OCI-LY7 (cell line): ENCODE measurements at regions not wholly inside any gene's neighbourhood (a gene's known extent, or its start where the extent isn't known, plus 50 kb on each side); places are given as distances from the start of the nearest gene placed in this dataset.

Experiments
- BruUV-seq: library from RNA; stranded (reverse); fragments of 400-500 nt; replicated peaks from 2 replicates; lab custom pipeline; 2021; lab: Mats Ljungman, UMichigan
- CTCF ChIA-PET: fragments of 300-600 bp; sonication (Branson Sonifier 250); formaldehyde crosslinking; loops from one replicate; lab custom pipeline; 2022; ENCODE audit warnings: antibody characterized with exemption; ENCODE audit not compliant: unreplicated experiment; lab: Charles Lee
- POLR2A ChIA-PET: fragments of 300-600 bp; sonication (Branson Sonifier 250); formaldehyde crosslinking; loops from one replicate; lab custom pipeline; 2022; ENCODE audit warnings: antibody characterized with exemption; lab: Charles Lee
- DNase-seq: peaks from one replicate; pipeline ENCODE4 v3.0.0-alpha.2; 2015; ENCODE audit warnings: low spot score
- H2AFZ ChIP-seq: fragments of 200-600 bp; sonication (generic), shearing (Covaris generic); 2 replicates; pipeline ENCODE4 v1.6.1; 2014; ENCODE audit warnings: mild to moderate bottlenecking, antibody characterized with exemption, low read length, moderate library complexity
- H3K27ac ChIP-seq: fragments of 200-600 bp; sonication (generic); 2 replicates; pipeline ENCODE4 v1.5.1; 2014; ENCODE audit warnings: mixed run types, low read depth, mild to moderate bottlenecking, moderate library complexity, low read length, inconsistent platforms; ENCODE audit not compliant: poor library complexity, severe bottlenecking
- H3K36me3 ChIP-seq: fragments of 200-600 bp; sonication (generic); 2 replicates; pipeline ENCODE4 v1.6.1; 2014; ENCODE audit warnings: mild to moderate bottlenecking, antibody characterized with exemption, low read length, moderate library complexity, mixed read lengths; ENCODE audit not compliant: insufficient read depth
- H3K4me1 ChIP-seq: fragments of 200-600 bp; sonication (generic); 2 replicates; pipeline ENCODE4 v1.5.1; 2014; ENCODE audit warnings: mild to moderate bottlenecking, low read length; ENCODE audit not compliant: insufficient read depth, poor library complexity, severe bottlenecking
- H3K4me2 ChIP-seq: fragments of 200-600 bp; sonication (generic); 2 replicates; pipeline ENCODE4 v1.6.1; 2014; ENCODE audit warnings: mild to moderate bottlenecking, low read length
- H3K4me3 ChIP-seq: fragments of 200-600 bp; sonication (generic); 2 replicates; pipeline ENCODE4 v1.5.1; 2014; ENCODE audit warnings: mild to moderate bottlenecking, low read depth, low read length; ENCODE audit not compliant: poor library complexity, severe bottlenecking
- H3K79me2 ChIP-seq: fragments of 200-600 bp; sonication (generic); 2 replicates; pipeline ENCODE4 v1.6.1; 2016; ENCODE audit warnings: low read depth, mild to moderate bottlenecking, low read length, moderate library complexity, mixed read lengths; ENCODE audit not compliant: insufficient read depth
- H3K9me2 ChIP-seq: fragments of 200-600 bp; sonication (generic); 2 replicates; pipeline ENCODE4 v1.6.1; 2016; ENCODE audit warnings: mild to moderate bottlenecking, low read length, mixed read lengths; ENCODE audit not compliant: insufficient read depth
- H3K9me3 ChIP-seq: fragments of 200-600 bp; sonication (generic); 2 replicates; pipeline ENCODE4 v1.6.1; 2014; ENCODE audit warnings: mild to moderate bottlenecking, mixed run types, low read length, mixed read lengths
- H4K20me1 ChIP-seq: fragments of 200-600 bp; sonication (generic); 2 replicates; pipeline ENCODE4 v1.6.1; 2014; ENCODE audit warnings: mild to moderate bottlenecking, antibody characterized with exemption, low read length, moderate library complexity, mixed read lengths; ENCODE audit not compliant: insufficient read depth
- CTCF ChIP-seq: fragments of 200-600 bp; sonication (generic); conservative IDR thresholded peaks from 2 replicates; pipeline ENCODE4 v1.5.1; 2014; ENCODE audit warnings: mild to moderate bottlenecking, antibody characterized with exemption, low read length, moderate library complexity, mixed read lengths
- EZH2phosphoT487 ChIP-seq: fragments of 200-600 bp; sonication (generic); IDR thresholded peaks from 2 replicates; pipeline ENCODE4 v1.6.1; 2018; ENCODE audit warnings: low read depth, borderline replicate concordance, mild to moderate bottlenecking, mixed run types, antibody characterized with exemption, low read length, moderate library complexity, mixed read lengths
- intact Hi-C: fragments of 100-400 bp; cut with micrococcal nuclease; formaldehyde crosslinking; loops from one replicate; pipeline ENCODE4 v1.10.0; 2022; ENCODE audit not compliant: unreplicated experiment

GRCh38 chr21:26686278-26686677 lies 113.2 kb upstream of the CYYR1 start:
- intact Hi-C loops: no loop called here
- H3K9me3 ChIP-seq: 0 out of 2 replicates have a peak, but pooled peaks cover 4% of the 10 kb centered on the region
- H2AFZ ChIP-seq: peak overlapping the region; percentile 99
- peak overlapping the region; percentile 48 for H3K4me3 ChIP-seq
- POLR2A ChIA-PET: interaction anchor here (0.6 to 1.4 kb wide), 7 partner anchors 9 to 1046 kb away, joined by 3 to 7 read pairs (median 3); no protein-coding TSS in a partner anchor
- CTCF ChIA-PET: no interaction called here
- H3K27ac ChIP-seq: no peak overlapping the region
- no peaks in the 10 kb centered on the region for H4K20me1 ChIP-seq
- TF ChIP-seq CTCF (no peak), EZH2phosphoT487 (no peak)
- peak; percentile 83 for DNase-seq
- no peaks in the 10 kb centered on the region for H3K4me1 ChIP-seq
- H3K9me2 ChIP-seq: 0 out of 2 replicates have a peak, but pooled peaks cover 4% of the 10 kb centered on the region
- no TSS peak for BruUV-seq
- no peaks in the 10 kb centered on the region for H3K36me3 ChIP-seq
- H3K4me2 ChIP-seq: peak overlapping the region; percentile 51
- no peaks in the 10 kb centered on the region for H3K79me2 ChIP-seq

GRCh38 chr21:26684889-26685288 lies 111.8 kb upstream of the CYYR1 start:
- no peaks in the 10 kb centered on the region for H4K20me1 ChIP-seq
- TF ChIP-seq CTCF: no peak
- no peak for TF ChIP-seq EZH2phosphoT487
- H3K27ac ChIP-seq: no peak overlapping the region
- H3K4me1 ChIP-seq: no peaks in the 10 kb centered on the region
- ChIA-PET POLR2A (interaction anchor here (1.0 kb wide), 2 partner anchors 8 to 12 kb away, joined by 3 to 4 read pairs; no protein-coding TSS in a partner anchor), CTCF (no interaction called here)
- H3K36me3 ChIP-seq: no peaks in the 10 kb centered on the region
- no peaks in the 10 kb centered on the region for H3K79me2 ChIP-seq
- no TSS peak for BruUV-seq
- no peak overlapping the region for H3K4me2 ChIP-seq
- intact Hi-C loops: no loop called here
- no peak overlapping the region for H3K4me3 ChIP-seq
- 0 out of 2 replicates have a peak, but pooled peaks cover 4% of the 10 kb centered on the region for H3K9me3 ChIP-seq
- H3K9me2 ChIP-seq: 0 out of 2 replicates have a peak, but pooled peaks cover 4% of the 10 kb centered on the region
- peak overlapping the region; percentile 72; the same call in 1 of the 2 replicates for H2AFZ ChIP-seq
- no peak for DNase-seq

GRCh38 chr21:26683996-26684395 lies 110.9 kb upstream of the CYYR1 start:
- Histone ChIP-seq H3K4me3 (no peak overlapping the region), H3K36me3 (no peaks in the 10 kb centered on the region), H3K27ac (no peak overlapping the region), H3K9me3 (0 out of 2 replicates have a peak, but pooled peaks cover 4% of the 10 kb centered on the region), H3K4me1 (no peaks in the 10 kb centered on the region), H4K20me1 (no peaks in the 10 kb centered on the region), H3K79me2 (no peaks in the 10 kb centered on the region), H3K4me2 (no peak overlapping the region), H2AFZ (no peak overlapping the region), H3K9me2 (0 out of 2 replicates have a peak, but pooled peaks cover 4% of the 10 kb centered on the region)
- intact Hi-C loops: no loop called here
- no peak for TF ChIP-seq EZH2phosphoT487
- TF ChIP-seq CTCF: no peak
- DNase-seq: no peak
- no TSS peak for BruUV-seq
- POLR2A ChIA-PET: no interaction called here
- CTCF ChIA-PET: no interaction called here
